HG03095 (cell line): ENCODE measurements at regions not wholly inside any gene's neighbourhood (a gene's known extent, or its start where the extent isn't known, plus 50 kb on each side); places are given as distances from the start of the nearest gene placed in this dataset.

Experiments
- ATAC-seq: cut with Tn5 transposase; IDR thresholded peaks from one replicate; pipeline ENCODE4 v1.9.1; 2021; ENCODE audit warnings: moderate library complexity; ENCODE audit not compliant: unreplicated experiment

- no peak for ATAC-seq
These were observed 158.1 kb downstream of the DIPK2A start for GRCh38 chr3:144129536-144130214.

- no peak for ATAC-seq
These were observed 169.5 kb downstream of the DIPK2A start for GRCh38 chr3:144141074-144141473.

DNA sequence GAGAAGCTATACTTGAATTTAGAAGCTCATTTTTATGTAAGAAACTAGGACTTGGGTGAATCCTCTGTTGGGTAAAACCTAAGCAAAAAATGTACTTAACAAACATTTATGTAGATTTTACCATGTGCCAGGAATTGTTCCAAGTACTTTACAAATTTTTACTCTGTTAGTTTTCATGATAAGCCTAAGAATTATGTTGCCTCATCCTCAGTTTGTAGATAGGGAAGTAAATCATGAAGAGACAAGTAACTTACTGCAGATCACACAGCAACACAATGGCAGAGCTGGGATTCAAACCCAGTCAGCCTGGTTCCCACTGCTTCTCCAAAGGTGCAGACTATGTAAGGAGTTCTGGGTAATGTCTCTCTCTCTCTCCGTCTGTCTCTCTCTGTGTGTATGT lies 169.9 kb downstream of the DIPK2A start:
- no peak for ATAC-seq

GRCh38 chr3:144142151-144142840 lies 170.7 kb downstream of the DIPK2A start:
- ATAC-seq, result no peak

DNA sequence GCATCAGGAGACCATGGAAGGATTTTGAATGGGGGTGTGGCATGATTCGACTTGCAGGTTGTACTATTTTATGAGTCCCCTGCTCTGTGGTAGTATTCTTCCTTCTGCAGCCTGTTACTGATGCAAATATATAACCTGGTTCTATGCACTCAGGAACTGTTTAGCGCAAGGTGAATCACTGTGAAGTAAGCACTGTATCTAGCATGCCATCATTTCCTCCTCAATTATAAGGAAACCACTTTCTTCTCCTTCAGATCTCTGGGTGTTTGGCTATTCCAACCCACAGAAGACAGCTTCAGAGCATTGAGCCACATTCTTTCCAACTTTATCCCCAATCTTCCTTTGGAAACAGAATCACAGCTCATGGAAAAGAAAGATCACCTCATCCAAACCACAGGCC lies 176.7 kb downstream of the DIPK2A start:
- no peak for ATAC-seq

GRCh38 chr3:144151983-144152382 lies 180.4 kb downstream of the DIPK2A start:
- no peak for ATAC-seq

- ATAC-seq, result no peak
These were observed 189.0 kb downstream of the DIPK2A start for GRCh38 chr3:144160627-144161026.

GRCh38 chr3:144162042-144162441 lies 190.4 kb downstream of the DIPK2A start:
- ATAC-seq, result no peak

- no peak for ATAC-seq
These were observed 192.7 kb downstream of the DIPK2A start for GRCh38 chr3:144164352-144164751.

DNA sequence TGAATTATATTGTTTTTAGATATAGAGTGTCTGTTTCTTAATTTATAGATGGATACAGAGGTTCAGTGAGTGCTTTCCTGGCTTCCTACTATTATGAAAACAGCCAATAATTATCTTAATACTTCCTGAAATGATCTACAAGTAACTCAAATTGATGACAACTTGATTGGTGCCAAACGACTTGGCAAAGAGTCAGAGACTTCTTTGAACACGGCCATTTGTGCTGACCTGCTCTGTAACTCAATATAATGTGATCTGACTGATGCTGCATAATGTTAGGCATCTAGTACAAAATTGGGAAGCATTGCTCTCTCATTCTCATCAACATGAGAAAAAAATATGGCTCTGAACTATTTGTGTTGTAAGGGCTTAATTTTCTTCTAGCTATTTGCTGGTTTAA lies 193.9 kb downstream of the DIPK2A start:
- no peak for ATAC-seq

DNA sequence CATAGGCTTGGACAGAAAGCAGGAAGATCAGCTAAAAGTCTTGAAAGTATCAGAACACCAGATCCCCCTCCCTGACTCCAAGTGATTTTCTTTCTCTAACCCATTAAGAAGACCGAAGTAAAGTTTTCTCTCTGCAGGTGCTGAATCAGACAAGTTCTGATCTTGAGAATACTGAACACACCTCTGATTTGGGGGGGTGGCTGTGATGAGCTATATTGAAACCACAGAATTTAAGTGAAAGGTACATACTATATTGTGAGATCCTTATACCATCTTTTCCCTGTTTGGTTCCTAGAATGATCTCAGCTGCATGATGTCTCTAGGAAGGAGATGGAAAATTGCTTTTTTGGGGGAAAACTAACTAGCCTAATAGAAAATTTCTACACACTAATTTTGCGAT lies 196.0 kb downstream of the DIPK2A start:
- no peak for ATAC-seq

GRCh38 chr3:144173491-144173890 lies 201.9 kb downstream of the DIPK2A start:
- no peak for ATAC-seq

GRCh38 chr3:144175644-144176425 lies 204.2 kb downstream of the DIPK2A start:
- ATAC-seq, result no peak

DNA sequence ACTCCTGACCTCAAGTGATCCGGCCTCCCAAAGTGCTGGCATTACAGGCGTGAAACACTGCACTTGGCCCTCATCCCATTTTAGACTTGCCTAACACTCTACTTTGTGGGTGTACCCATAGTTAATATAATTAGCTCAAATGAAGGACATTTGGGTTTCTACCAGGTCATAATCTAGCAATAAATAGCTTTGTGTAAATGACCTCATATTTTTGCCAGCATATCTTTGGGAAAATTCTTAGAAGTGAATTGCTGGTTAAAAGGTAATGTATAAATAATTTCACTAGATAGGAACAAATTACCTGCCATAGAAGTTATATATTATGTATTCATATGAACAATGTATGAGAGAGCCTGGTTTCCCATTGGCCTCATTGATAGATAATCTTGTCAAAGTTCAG lies 206.0 kb downstream of the DIPK2A start:
- ATAC-seq, result no peak

DNA sequence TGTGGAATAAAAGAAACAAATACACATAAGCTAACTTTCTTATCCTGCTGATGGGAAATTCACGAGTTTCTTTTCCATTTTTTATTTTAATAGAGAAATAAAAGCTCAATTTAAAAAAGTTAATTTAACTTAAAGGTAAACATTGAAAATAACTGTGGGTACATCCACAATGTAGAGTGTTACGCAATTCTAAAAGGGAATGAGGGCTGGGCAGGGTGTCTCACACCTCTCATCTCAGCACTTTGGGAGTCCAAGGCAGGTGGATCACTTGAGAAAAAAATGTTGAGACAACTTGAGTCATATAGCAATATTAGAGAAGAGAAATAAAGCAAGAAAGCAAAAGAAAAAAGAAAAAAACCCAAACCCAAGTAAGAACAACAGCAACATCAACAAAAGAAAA lies 207.0 kb downstream of the DIPK2A start:
- ATAC-seq, result no peak

DNA sequence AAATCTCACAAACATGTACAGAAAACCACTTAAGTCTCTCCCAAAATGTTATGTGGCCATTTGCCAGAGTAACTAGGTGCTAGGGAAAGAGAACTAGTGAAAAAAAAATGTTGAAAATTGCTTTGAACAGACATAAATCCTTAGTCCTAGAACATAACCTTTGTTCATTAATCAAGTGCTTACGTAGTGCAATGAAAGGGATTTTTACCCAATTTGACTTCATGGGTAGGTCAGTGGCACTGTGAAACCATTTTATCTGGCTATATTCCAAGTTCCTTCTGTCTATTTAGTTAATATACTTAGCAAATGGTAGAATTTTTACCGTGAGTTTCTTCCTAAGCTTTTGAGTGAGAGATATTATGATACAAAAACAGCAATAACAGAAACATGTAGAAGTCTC lies 209.4 kb downstream of the DIPK2A start:
- ATAC-seq, result no peak

GRCh38 chr3:144182501-144182900 lies 210.9 kb downstream of the DIPK2A start:
- no peak for ATAC-seq

DNA sequence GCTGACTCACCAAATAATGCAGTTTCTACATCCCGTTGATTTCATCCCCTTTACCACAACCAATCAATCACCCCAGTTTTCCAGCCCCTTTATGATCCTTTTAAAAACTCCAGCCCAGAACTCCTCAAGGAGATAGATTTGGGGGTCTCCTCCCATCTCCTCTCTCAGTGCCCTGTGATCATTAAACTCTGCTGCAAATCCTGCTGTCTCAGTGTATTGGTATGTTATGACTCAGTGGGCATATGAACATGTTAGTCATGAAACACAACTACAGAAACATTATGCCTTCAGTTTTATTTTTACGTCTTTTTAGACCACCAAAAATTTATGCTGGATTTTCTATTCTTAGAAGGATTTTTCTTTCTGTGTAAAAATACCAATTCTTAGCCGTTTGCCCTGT lies 213.7 kb downstream of the DIPK2A start:
- no peak for ATAC-seq

DNA sequence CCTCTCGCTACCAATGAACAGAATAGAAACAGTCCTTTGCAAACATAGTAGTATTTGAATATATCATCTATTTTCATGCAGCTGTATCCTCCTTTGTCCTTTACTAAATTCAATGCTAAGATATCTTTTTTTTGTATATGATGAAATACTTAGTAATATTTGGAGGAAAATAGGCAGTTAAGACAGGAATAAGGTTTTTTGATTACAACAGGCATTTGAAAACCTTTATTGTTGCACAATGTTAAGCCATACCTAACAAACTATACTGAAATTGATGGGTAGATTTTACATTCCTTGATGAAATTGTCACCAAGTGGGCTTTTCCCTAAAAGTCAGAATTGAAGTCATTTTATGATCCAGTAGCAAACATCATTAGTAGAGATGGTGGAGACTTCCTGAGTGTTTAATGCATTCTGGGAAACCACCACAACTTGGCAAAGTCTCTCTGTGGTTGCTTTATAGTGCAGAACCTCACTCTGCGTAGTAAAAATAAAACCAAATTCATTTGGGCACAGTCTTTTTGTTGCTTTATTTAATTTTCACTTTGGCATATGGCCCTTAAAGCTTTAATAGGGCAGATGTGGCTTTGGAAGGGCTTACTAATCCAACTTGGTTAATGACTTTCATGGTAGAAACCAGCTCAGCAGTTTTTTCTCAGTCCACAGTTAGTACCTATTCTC lies 216.0 kb downstream of the DIPK2A start:
- no peak for ATAC-seq

GRCh38 chr3:144189044-144189443 lies 217.4 kb downstream of the DIPK2A start:
- ATAC-seq, result no peak

GRCh38 chr3:144197116-144197515 lies 225.5 kb downstream of the DIPK2A start:
- no peak for ATAC-seq
